Kidney (tissue), 13 donors: ENCODE measurements at regions not wholly inside any gene's neighbourhood (a gene's known extent, or its start where the extent isn't known, plus 50 kb on each side); places are given as distances from the start of the nearest gene placed in this dataset.
A peak's percentile ranks its signal among the peaks of the same experiment; 100 is the strongest.

Experiments
- DNase-seq, 5 donors: peaks; one replicate each; pipeline ENCODE4 v3.0.0-alpha.2; 2013 to 2020
- FAIRE-seq: peaks from 2 replicates; lab custom pipeline; 2012; peaks lifted over from hg19 to GRCh38; lab: Jason Lieb, UNC
- H3K27ac ChIP-seq, 2 donors: one replicate each; pipeline ENCODE4 v1.7.0; 2013; ENCODE audit warnings: low read depth in 2 of 2, low read length in 2 of 2, inconsistent platforms in 1 of 2
- H3K27me3 ChIP-seq: one replicate; pipeline ENCODE4 v1.7.1; 2013; ENCODE audit warnings: low read length, inconsistent platforms; ENCODE audit not compliant: control insufficient read depth, insufficient read depth
- H3K36me3 ChIP-seq, 3 donors: one replicate each; pipeline versions ENCODE4 v1.7.0 to v1.7.1; 2013; ENCODE audit warnings: low read length in 3 of 3, control low read depth in 1 of 3, inconsistent platforms in 1 of 3; ENCODE audit not compliant: insufficient read depth in 3 of 3, control insufficient read depth in 2 of 3
- H3K4me1 ChIP-seq, 3 donors: one replicate each; pipeline versions ENCODE4 v1.7.0 to v1.7.1; 2013; ENCODE audit warnings: low read length in 3 of 3, inconsistent platforms in 1 of 3, low read depth in 1 of 3; ENCODE audit not compliant: control insufficient read depth in 2 of 3, insufficient read depth in 2 of 3
- H3K4me3 ChIP-seq, 3 donors: one replicate each; pipeline versions ENCODE4 v1.7.0 to v1.8.1; 2013; ENCODE audit warnings: low read length in 3 of 3, control low read depth in 1 of 3, inconsistent platforms in 1 of 3
- H3K9ac ChIP-seq, 3 donors: one replicate each; pipeline versions ENCODE4 v1.7.0 to v1.7.1; 2013; ENCODE audit warnings: low read length in 3 of 3, control low read depth in 1 of 3, inconsistent platforms in 1 of 3
- H3K9me3 ChIP-seq, 3 donors: one replicate each; pipeline versions ENCODE4 v1.7.0 to v1.7.1; 2013; ENCODE audit warnings: low read length in 3 of 3, control low read depth in 1 of 3, inconsistent platforms in 1 of 3; ENCODE audit not compliant: control insufficient read depth in 2 of 3, insufficient read depth in 1 of 3
- intact Hi-C: fragments of 100-400 bp; cut with DNase I; formaldehyde crosslinking; loops from one replicate; pipeline ENCODE4 v1.11.1; 2022
- TF ChIP-seq, protein P1 (sequence below): IDR thresholded peaks from 3 replicates; pipeline ENCODE4 v1.5.1; 2012; ENCODE audit warnings: mild to moderate bottlenecking, moderate library complexity, borderline replicate concordance; ENCODE audit not compliant: insufficient read depth; ENCODE audit errors: extremely low read depth
- donor health status: control.
- donor health status: control.
- donor health status: control.
- donor health status: control.
- donor health status: control.
- donor health status: DM: yes; HTN: yes; CAD: no.
- donor health status: Normal renal cell carcinoma (clear cell type).

DNA sequence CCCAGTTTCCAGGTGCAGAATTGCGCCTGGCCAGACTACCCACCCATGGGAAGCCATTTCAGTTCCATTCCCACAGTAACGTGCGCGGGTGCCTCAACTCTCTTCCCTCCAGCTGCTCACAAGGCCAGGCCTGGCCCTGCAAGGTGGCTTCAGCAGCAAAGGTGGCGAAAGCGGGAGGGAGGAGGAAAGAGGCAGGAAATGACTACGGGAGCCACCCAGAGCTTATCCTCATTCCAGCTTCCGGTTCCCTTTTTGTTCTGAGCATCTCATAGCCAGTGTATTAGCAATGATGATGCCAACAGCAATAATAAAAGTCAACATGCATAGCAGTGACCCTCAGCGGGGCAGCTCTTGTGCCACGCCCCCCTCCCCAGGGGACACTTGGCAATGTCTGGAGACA lies 101.5 kb upstream of the BOD1 start:
- Histone ChIP-seq H3K9ac (no peak overlapping the region), H3K27ac (no peak overlapping the region), H3K36me3 (no peaks in the 10 kb centered on the region), H3K4me3 (no peak overlapping the region), H3K9me3 (no peaks in the 10 kb centered on the region), H3K27me3 (no peaks in the 10 kb centered on the region), H3K4me1 (peaks cover 6 to 30% (median 23%) of the 10 kb centered on the region in 3 donors)
- no peak for DNase-seq
- TF ChIP-seq, protein P1, sequence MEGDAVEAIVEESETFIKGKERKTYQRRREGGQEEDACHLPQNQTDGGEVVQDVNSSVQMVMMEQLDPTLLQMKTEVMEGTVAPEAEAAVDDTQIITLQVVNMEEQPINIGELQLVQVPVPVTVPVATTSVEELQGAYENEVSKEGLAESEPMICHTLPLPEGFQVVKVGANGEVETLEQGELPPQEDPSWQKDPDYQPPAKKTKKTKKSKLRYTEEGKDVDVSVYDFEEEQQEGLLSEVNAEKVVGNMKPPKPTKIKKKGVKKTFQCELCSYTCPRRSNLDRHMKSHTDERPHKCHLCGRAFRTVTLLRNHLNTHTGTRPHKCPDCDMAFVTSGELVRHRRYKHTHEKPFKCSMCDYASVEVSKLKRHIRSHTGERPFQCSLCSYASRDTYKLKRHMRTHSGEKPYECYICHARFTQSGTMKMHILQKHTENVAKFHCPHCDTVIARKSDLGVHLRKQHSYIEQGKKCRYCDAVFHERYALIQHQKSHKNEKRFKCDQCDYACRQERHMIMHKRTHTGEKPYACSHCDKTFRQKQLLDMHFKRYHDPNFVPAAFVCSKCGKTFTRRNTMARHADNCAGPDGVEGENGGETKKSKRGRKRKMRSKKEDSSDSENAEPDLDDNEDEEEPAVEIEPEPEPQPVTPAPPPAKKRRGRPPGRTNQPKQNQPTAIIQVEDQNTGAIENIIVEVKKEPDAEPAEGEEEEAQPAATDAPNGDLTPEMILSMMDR, result no peak
- FAIRE-seq, result no peak
- intact Hi-C loops, result no loop called here

DNA sequence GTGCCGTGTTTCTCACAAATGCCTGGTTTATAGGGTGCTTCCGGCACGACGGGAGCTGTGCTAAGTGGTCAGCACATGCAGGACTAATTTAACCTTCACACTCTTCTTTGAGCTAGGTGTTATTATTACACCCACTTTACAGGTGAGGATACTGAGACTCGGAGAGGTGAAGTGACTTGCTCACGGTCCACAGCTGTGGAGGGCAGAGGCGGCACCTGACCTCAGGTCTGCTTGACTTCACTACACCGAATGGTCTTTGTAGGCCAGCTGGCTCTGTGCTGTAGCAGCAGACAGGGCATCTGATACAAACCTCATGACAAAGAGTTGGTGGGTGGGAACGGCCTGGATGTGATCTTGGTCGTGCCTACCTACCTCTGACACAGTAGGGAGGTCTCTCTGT lies 102.0 kb upstream of the BOD1 start:
- Histone ChIP-seq H3K4me3 (no peak overlapping the region), H3K9me3 (no peaks in the 10 kb centered on the region), H3K27me3 (no peaks in the 10 kb centered on the region), H3K4me1 (peaks cover 6 to 30% (median 23%) of the 10 kb centered on the region in 3 donors), H3K9ac (no peak overlapping the region), H3K27ac (no peak overlapping the region), H3K36me3 (no peaks in the 10 kb centered on the region)
- no peak for DNase-seq
- FAIRE-seq, result no peak
- intact Hi-C loops, result no loop called here
- TF ChIP-seq, protein P1, result no peak

DNA sequence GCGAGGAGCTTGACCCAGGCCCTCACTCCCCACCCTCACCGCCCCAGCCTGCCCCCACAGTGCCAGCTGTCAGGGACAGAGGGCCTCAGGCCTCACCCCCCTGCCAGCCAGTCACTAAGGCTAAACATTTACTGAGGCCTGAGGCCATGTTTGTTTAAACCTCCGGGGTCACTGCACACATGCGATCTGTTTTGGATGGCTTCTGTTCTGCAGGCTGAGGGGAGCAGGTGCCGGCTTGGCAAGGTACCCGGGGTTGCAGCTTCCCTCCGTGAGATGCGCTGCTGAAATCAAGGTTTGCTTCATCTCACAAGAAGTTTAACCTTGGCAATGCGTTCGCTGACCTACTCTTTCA lies 103.3 kb upstream of the BOD1 start:
- FAIRE-seq (no peak), DNase-seq (peak; percentile 68 to 82 (median 75))
- Histone ChIP-seq H3K9ac (no peak overlapping the region), H3K36me3 (no peaks in the 10 kb centered on the region), H3K9me3 (no peaks in the 10 kb centered on the region), H3K4me3 (no peak overlapping the region), H3K27ac (peak overlapping the region in 1 of 2 donors; percentile 32), H3K27me3 (no peaks in the 10 kb centered on the region), H3K4me1 (peaks cover 6 to 30% (median 23%) of the 10 kb centered on the region in 3 donors)
- TF ChIP-seq, protein P1, result no peak
- intact Hi-C loops, result no loop called here
